HEK293T (cell line): ENCODE measurements at regions not wholly inside any gene's neighbourhood (a gene's known extent, or its start where the extent isn't known, plus 50 kb on each side); places are given as distances from the start of the nearest gene placed in this dataset.
"Not testable (repeated sequence)": the region's sequence is repeated elsewhere in the genome, so short reads cannot be mapped to it uniquely, and the experiment has no call there.

Experiments
- ARNT ChIP-seq: fragments of 450-650 bp; IDR thresholded peaks from 2 replicates; pipeline ENCODE4 v1.6.1; 2017; ENCODE audit warnings: mild to moderate bottlenecking
- BHLHE40 ChIP-seq: fragments of 450-650 bp; IDR thresholded peaks from 2 replicates; pipeline ENCODE4 v1.6.1; 2016; ENCODE audit warnings: mild to moderate bottlenecking, moderate library complexity, borderline replicate concordance
- CTBP1 ChIP-seq: fragments of 450-650 bp; IDR thresholded peaks from 2 replicates; pipeline ENCODE4 v1.6.1; 2016; ENCODE audit warnings: borderline replicate concordance
- ELF4 ChIP-seq: fragments of 450-650 bp; IDR thresholded peaks from 2 replicates; pipeline ENCODE4 v1.6.1; 2017; ENCODE audit warnings: antibody characterized with exemption
- FOXA1 ChIP-seq: fragments of 450-650 bp; IDR thresholded peaks from 2 replicates; pipeline ENCODE4 v1.6.1; 2016; ENCODE audit warnings: mild to moderate bottlenecking
- HDGF ChIP-seq: fragments of 450-650 bp; IDR thresholded peaks from 2 replicates; pipeline ENCODE4 v1.6.1; 2017; ENCODE audit warnings: antibody characterized with exemption, borderline replicate concordance
- L3MBTL2 ChIP-seq: fragments of 450-650 bp; conservative IDR thresholded peaks from 2 replicates; pipeline ENCODE4 v1.6.1; 2016; ENCODE audit warnings: mild to moderate bottlenecking
- LEF1 ChIP-seq: fragments of 450-650 bp; IDR thresholded peaks from 2 replicates; pipeline ENCODE4 v1.6.1; 2017; ENCODE audit warnings: mild to moderate bottlenecking, borderline replicate concordance
- NFRKB ChIP-seq: fragments of 450-650 bp; IDR thresholded peaks from 2 replicates; pipeline ENCODE4 v1.6.1; 2016; ENCODE audit warnings: mild to moderate bottlenecking, moderate library complexity
- PKNOX1 ChIP-seq: fragments of 450-650 bp; IDR thresholded peaks from 2 replicates; pipeline ENCODE4 v1.6.1; 2016
- SP1 ChIP-seq: fragments of 450-650 bp; IDR thresholded peaks from 2 replicates; pipeline ENCODE4 v1.6.1; 2017
- TARDBP ChIP-seq: fragments of 450-650 bp; IDR thresholded peaks from 2 replicates; pipeline ENCODE4 v1.6.1; 2016
- ZNF384 ChIP-seq: fragments of 450-650 bp; IDR thresholded peaks from 2 replicates; pipeline ENCODE4 v1.6.1; 2016

DNA sequence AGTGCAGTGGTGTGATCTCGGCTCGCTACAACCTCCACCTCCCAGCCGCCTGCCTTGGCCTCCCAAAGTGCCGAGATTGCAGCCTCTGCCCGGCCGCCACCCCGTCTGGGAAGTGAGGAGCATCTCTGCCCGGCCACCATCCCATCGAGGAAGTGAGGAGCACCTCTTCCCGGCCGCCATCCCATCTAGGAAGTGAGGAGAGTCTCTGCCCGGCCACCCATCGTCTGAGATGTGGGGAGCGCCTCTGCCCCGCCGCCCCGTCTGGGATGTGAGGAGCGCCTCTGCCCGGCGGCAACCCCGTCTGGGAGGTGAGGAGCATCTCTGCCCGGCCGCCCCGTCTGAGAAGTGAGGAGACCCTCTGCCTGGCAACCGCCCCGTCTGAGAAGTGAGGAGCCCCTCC lies 88.5 kb upstream of the DCAF12L1 start:
- not testable (repeated sequence) for TF ChIP-seq TARDBP, SP1, HDGF, CTBP1, BHLHE40, ZNF384, LEF1, ELF4, NFRKB, L3MBTL2, FOXA1, ARNT, PKNOX1
